ENCODE measurements at regions not wholly inside any gene's neighbourhood (a gene's known extent, or its start where the extent isn't known, plus 50 kb on each side); places are given as distances from the start of the nearest gene placed in this dataset.

DNA sequence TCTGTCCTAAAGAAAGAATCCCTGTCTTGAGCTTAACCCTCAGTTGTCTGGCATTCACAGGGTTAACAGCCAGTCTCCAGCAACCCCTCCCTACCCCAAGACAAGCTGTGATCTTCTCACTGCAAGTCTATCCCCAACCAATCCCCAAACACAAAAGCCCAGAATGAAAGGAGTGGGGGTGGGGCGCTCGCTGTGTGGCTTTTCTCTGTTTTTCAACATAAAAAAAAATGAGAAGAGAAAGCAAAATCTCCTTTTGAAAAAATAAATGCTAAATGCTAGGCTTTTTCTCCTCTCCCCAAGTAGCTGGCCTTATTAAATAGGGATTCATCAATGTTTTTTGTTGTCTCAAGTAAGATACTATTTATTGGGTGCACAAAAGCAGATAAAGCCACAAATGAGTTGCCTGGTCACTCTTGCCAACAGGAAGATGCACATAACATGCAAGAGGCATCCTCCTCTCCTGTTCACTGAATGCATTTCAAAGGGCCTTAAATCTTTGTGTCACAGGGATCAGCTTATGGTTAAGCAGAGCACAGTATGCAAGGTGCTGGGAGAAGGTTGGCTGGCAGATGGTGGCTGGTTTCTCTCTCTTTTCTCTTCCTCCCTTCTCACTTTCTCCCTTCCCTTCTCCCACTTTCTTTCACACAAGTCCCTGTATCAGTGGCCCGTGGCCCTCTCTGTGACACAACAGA is 225.6 kb downstream of the CMPK2 start (continued):
- TF ChIP-seq SUZ12 (IDR thresholded peaks at IDR 0.05; ENCODE audit: low read length) (no peak), BCL11A (IDR thresholded peaks at IDR 0.05; ENCODE audit: low read depth in 2 of 2, low read length in 2 of 2) (no peak), MAFK (IDR thresholded peaks at IDR 0.05; ENCODE audit: low read depth, low read length) (no peak)

Measured in H1 (cell line).